ENCODE measurements at regions not wholly inside any gene's neighbourhood (a gene's known extent, or its start where the extent isn't known, plus 50 kb on each side); places are given as distances from the start of the nearest gene placed in this dataset.
"Not testable (repeated sequence)": the region's sequence is repeated elsewhere in the genome, so short reads cannot be mapped to it uniquely, and the experiment has no call there.

- no peak for DNase-seq (ENCODE audit: low read depth)
Observed at GRCh38 chr9:13817754-13818278, 496.1 kb downstream of the NFIB start.

DNA sequence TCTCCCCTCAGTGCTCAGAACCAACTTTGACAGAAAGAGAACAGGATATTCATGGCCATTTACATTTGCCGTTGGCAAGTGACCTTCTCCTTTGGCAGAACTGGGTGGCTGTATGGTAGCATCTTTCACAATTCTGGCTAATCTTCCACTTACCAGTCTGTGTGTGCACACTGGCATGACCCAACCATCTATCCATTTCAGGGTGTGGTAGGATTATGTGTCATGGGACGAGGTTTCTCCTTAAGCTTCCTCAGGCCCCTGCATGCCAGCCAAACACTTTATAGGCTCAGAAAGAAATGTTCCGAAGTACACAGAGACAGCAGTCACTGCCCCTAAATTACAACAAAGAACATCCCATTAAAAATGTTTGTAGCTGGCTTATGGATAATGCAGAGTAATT lies 497.1 kb downstream of the NFIB start:
- no peak for DNase-seq (ENCODE audit: low read depth)

DNA sequence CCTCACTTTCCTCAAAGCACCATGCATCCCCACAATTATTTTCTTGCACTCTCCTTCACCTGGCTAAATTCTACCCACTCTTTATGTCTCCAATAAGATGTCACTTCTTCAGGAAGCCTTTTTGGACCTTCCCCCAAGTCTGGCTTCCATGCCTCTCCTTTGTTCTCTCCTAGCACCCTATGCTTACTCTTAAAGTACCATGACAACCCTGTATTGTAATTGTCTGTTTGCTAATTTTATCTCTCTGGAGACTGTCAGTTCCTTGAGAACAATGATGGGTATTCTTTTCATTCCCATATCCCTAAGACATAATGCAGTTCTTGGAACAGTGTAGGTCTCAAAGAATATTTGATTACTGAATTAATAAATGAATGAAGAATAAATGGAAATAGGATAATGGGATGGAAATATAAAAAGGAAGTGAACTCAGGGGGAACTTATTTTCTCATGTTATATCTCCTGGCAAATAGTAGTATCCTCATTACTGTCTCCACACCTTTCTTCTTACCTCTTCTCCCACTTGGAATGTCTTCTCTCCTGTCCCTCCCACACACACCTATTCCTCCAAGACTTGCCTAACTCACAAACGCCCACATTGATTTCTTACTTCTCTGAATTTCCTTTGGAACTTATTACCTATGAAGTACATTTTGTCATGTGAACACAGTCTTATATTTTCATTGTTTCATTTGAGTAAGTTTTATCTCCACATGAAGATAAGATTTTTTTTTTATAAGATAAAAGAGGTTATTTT lies 499.1 kb downstream of the NFIB start:
- DNase-seq (ENCODE audit: low read depth) = no peak

- DNase-seq (ENCODE audit: low read depth) = no peak
Observed at GRCh38 chr9:13811876-13812275, 502.1 kb downstream of the NFIB start.

DNA sequence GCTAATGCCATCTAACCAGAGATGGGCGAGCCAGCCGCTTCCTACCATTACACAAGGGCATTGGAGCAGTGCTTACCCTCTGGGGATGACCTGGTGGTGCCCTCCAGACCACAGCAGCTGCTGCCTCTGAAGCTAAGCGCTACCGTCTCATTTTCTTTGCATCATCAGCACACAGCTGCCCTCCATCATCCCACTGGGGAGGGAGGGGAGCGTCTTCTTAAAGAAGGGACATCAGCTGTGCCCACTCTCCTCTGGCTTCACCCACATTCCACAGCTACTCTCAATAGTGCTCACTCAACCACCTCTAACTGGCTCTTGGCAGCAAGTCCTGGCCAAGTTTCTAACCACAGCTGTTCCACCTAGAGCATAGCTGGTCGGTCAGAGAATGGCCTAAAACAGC lies 503.4 kb downstream of the NFIB start:
- peak; percentile 87 for DNase-seq (ENCODE audit: low read depth)

DNA sequence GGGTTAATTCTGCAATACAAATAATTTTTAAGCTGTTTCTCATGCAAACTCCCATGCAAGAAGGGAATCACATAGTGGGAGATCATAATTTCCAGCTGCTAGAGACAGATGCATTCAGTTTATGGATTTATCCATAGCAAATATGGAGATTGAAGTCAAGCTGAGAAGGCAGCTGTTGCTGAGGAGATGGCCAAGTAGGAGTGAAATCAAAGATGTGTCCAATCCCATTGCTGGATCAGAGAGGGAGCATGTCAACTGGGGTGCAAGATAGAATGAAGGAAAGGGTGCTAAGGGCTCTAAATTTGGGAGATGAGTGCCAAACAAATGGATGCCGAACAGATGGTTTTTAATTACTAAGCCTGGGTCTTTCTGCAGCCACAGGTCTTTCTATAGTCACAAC lies 504.5 kb downstream of the NFIB start:
- no peak for DNase-seq (ENCODE audit: low read depth)

DNA sequence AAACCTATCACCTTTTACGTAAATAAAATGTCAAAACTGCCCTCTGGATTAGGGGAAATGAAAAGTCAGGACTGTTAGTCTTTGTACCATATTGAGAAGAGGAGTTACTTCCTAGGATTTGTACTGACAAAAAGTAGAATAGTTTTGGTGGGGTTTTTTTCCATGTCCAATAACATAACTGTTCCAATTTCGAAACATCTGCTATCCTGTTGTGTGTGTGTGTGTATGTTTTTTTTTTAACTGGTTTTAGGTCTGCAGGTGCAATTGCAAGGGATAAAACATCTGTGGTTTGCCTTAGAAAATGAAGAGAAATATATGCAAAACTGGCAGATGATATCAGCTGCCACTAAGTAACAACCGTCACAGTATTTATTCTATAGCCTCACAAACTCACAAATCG lies 506.8 kb downstream of the NFIB start:
- DNase-seq (ENCODE audit: low read depth) = no peak

DNA sequence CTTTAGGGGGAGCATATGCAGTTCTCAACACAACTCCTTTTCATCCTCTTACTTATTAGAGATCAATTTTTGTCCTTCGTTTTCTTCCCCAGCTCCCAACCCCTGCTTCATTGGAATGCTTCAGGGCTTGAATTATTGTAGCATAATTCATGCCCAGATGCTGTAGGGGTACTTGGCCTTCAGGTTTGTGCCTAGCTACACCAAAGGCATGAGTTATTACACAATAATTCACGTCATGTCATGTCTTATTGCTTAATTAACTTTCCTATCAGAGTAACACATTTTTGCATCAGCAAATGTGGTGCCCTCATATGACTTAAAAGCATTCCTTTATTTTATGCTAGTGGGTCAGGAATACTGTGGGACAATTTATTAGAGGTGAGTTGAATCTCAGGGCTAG lies 507.2 kb downstream of the NFIB start:
- no peak for DNase-seq (ENCODE audit: low read depth)

- DNase-seq (ENCODE audit: low read depth) = no peak
Observed at GRCh38 chr9:13805546-13805945, 508.4 kb downstream of the NFIB start.

DNA sequence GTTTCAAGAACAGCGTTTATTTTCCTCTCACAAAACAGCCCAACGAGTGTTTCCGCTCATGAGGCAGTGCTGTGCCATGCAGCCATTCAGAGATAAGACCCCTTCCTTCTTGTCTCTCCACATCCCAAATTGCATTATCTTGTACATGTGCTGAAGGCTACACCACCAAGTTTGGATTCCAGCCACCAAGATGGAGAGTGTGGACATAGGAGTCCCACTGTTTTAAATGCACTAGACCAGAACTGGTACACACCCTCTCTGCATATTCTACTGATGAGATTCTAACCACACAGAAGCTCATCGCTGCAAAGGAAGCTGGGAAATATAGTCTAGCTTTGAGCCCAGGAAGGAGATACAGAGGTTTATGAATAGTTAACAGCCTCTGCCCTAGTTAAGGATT lies 509.4 kb downstream of the NFIB start:
- peak; percentile 3 for DNase-seq (ENCODE audit: low read depth)

- DNase-seq (ENCODE audit: low read depth) = no peak
Observed at GRCh38 chr9:13800776-13801175, 513.2 kb downstream of the NFIB start.

DNA sequence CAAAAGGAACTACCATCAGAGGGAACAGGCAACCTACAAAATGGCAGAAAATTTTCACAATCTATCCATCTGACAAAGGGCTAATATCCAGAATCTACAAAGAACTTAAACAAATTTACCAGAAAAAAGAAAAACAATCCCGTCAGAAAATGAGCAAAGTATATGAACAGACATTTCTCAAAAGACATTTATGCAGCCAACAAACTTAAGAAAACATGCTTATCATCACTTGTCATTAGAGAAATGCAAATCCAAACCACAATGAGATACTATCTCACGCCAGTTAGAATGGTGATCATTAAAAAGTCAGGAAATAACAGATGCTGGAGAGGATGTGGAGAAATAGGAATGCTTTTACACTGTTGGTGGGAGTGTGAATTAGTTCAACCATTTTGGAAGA lies 516.2 kb downstream of the NFIB start:
- not testable (repeated sequence) for DNase-seq (ENCODE audit: low read depth)

GRCh38 chr9:13791816-13792215 lies 512.3 kb upstream of the MPDZ start:
- DNase-seq (ENCODE audit: low read depth) = no peak

DNA sequence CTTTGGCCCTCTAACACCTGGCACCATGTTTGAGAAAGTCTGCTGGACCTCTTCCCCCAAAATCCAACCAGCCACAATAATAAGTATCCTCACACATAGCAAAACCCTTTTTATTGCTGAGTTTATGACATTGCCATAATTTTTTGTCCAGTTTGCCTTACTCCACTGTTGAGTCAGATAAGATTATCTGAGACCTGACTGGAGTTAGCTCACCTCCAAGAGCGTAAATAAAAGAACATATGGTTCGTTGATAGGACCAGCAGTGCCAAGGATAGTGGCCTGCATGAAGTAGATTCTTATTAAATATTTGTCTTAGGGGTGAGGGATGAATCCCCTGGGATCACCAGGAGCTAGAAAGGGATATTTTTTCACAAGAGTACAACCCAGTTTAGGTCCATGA lies 510.6 kb upstream of the MPDZ start:
- DNase-seq (ENCODE audit: low read depth) = no peak

DNA sequence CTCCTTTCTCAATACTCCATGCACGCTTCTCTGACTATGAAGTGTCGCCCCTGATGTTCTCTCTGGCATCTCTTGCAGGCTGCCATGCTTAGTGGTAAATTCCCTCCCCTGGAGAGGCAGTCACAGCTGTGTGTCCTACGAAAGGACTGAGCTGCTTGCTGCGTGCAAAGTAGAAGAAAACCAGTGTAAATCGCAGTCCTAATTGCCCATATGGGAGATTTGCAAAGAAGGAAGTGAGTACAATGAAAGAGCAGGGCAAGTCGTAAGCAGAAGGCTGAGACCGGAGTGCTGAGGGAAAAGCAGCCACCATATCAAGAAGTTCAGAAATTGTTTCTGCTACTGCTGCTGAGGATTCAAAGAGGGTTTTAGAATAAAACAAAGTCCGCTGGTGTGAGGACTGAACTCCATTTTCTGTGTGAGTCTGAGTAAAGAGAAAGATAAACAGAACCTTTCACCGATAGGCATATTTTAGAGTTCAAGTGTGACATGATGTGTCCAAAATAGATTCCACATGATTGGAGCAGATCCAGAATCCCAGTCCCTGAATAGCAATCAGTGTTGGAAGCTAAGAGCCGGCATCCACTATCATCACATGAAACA lies 507.8 kb upstream of the MPDZ start:
- peak; percentile 59 for DNase-seq (ENCODE audit: low read depth)

GRCh38 chr9:13786711-13787110 lies 507.2 kb upstream of the MPDZ start:
- no peak for DNase-seq (ENCODE audit: low read depth)

GRCh38 chr9:13786131-13786530 lies 506.6 kb upstream of the MPDZ start:
- peak; percentile 16 for DNase-seq (ENCODE audit: low read depth)

- DNase-seq (ENCODE audit: low read depth) = no peak
Observed at GRCh38 chr9:13779106-13779505, 499.6 kb upstream of the MPDZ start.

GRCh38 chr9:13778631-13779030 lies 499.1 kb upstream of the MPDZ start:
- DNase-seq (ENCODE audit: low read depth) = no peak

DNA sequence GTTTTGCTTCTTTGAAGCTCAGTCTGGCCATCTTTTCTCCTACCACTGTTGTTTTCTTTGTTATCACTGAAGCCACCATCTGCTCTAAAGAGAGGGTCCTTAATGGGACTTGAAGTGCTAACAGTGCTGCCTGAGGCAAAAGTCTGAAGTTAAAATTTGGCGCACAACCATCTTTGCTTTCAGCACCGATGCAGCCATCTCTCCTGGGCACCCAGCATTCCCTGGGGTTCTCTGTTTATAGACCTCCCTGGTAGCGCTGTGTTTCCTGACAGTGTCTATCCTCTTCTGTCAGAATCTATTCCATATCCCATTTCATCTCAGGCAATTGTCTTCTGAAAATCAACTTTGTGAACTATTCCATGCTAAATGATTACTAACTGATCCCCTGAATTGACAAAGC lies 491.5 kb upstream of the MPDZ start:
- no peak for DNase-seq (ENCODE audit: low read depth)

GRCh38 chr9:13769641-13770040 lies 490.1 kb upstream of the MPDZ start:
- DNase-seq (ENCODE audit: low read depth) = no peak

DNA sequence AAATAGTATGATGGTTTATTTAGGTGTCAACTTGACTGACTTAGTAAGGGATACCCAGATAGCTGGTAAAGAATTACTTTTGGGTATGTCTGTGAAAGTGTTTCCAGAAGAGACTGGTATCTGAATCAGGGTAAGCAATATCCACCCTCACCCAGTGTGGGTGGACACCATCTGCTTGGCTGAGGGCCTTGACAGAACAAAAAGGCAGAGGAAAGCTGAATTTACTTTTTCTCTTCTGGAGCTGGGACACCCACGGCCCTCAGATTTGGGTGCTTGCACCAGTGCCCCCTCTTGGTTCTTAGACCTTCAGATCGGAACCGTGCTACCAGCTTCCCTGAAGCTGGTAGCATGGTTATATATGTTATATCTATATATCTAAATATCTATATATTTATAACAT lies 489.5 kb upstream of the MPDZ start:
- no peak for DNase-seq (ENCODE audit: low read depth)

DNA sequence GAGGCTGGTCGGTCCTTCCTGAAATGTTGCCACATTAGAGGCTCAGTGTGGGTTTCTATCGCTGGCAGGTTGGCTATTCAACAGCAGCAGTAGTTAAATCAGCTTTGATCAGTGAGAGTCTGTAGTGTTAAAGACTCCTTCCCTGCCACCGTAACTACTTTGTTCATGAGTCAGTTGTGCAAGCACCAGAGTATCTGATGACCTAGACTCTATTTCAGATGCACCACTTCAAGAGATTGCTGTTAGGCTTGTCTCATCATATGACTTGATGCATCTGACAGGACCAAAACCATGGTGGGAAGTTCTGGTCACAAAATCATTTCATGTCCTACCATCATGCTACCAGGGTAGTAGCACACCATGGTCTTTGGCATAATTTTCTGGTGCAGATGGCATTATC lies 482.7 kb upstream of the MPDZ start:
- no peak for DNase-seq (ENCODE audit: low read depth)

DNA sequence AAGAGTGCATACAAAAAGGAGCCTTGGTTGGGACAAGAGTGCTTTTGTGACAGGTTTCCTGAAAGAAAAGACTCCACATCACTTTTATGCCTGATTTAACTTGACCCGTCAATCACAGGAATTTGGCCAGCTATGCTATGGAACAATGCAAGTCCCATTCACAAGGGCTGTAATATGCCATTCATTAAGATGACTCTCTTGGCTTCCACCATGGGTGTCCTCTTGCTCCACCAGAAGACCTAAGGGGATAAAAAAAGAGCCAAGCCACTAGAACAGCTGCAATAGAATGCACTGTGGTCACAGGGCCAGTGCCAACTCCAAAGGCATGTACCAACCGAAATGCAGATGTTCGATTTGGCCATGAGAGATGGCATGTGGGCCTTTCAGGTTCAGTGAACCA lies 480.1 kb upstream of the MPDZ start:
- DNase-seq (ENCODE audit: low read depth) = peak; percentile 37

Measured in RPMI7951 (cell line).